Ovary (tissue), 7 donors: ENCODE measurements at regions not wholly inside any gene's neighbourhood (a gene's known extent, or its start where the extent isn't known, plus 50 kb on each side); places are given as distances from the start of the nearest gene placed in this dataset.

Experiments used
- DNase-seq, 5 donors: peaks; one replicate each; pipeline ENCODE4 v3.0.0-alpha.2; 2019 to 2020
- H3K27ac ChIP-seq, 2 donors: fragments of 200-600 bp; one replicate each; pipeline versions ENCODE4 v1.5.1 to v1.8.0; 2019 to 2022
- H3K27me3 ChIP-seq: fragments of 200-600 bp; one replicate; pipeline ENCODE4 v1.8.0; 2022
- H3K36me3 ChIP-seq: fragments of 200-600 bp; sonication (generic); one replicate; pipeline ENCODE4 v1.5.1; 2019
- H3K4me1 ChIP-seq: one replicate; pipeline ENCODE4 v1.8.1; 2013; ENCODE audit warnings: mild to moderate bottlenecking, moderate library complexity; ENCODE audit not compliant: insufficient read depth
- H3K4me3 ChIP-seq: fragments of 200-600 bp; sonication (generic); one replicate; pipeline ENCODE4 v1.5.1; 2017
- H3K9me3 ChIP-seq, 2 donors: fragments of 200-600 bp in 1 of 2; sonication (generic) in 1 of 2; one replicate each; pipeline versions ENCODE4 v1.5.1 to v1.8.1; 2013 to 2019; ENCODE audit warnings: mild to moderate bottlenecking in 1 of 2, moderate library complexity in 1 of 2
- CTCF ChIP-seq, 3 donors: fragments of 450-650 bp in 2 of 3; fragments of 200-600 bp in 1 of 3; IDR thresholded peaks; one replicate each; pipeline versions ENCODE4 v1.5.1 to v1.8.0; 2016 to 2022; ENCODE audit warnings: antibody characterized with exemption in 3 of 3, mild to moderate bottlenecking in 1 of 3
- EP300 ChIP-seq: sonication (generic); formaldehyde crosslinking; IDR thresholded peaks from one replicate; pipeline ENCODE4 v1.6.1; 2017; ENCODE audit warnings: antibody characterized with exemption
- POLR2A ChIP-seq: fragments of 450-650 bp; IDR thresholded peaks from one replicate; pipeline ENCODE4 v1.6.1; 2017; ENCODE audit warnings: antibody characterized with exemption, mild to moderate bottlenecking, moderate library complexity
- WGBS, 3 donors: extraction: QIAGEN DNeasy Blood & Tissue Kit in 1 of 3; methylation state at CpG; one replicate each; pipeline versions ENCODE4 v1.1.5 to v1.1.7; 2013 to 2017; 5-methylcytosine and 5-hydroxymethylcytosine counted together
- intact Hi-C, 4 donors: fragments of 100-400 bp; cut with DNase I; formaldehyde crosslinking; loops; one replicate each; pipeline versions ENCODE4 v1.11.0 to v1.15.1; 2022 to 2023
- donor health status: DM: no; HTN: no; CAD: no; lungs with moderate emphysema.
- donor health status: DM: no; HTN: no; CAD: no.
- donor health status: Bipolar disorder and iron deficiency.
- donor health status: DM: no; HTN: no; CAD: no.
- donor health status: DM: yes; HTN: yes; CAD: no.

GRCh38 chr7:42614636-42615035 is 297.2 kb downstream of the C7orf25 start:
- DNase-seq: no peak
- no peaks in the 10 kb centered on the region for H3K9me3 ChIP-seq
- WGBS, 3 donors: 84 to 94% (median 88%) methylated on average over 4 of the region's 4 CpGs

GRCh38 chr7:42611961-42612360 is 299.9 kb downstream of the C7orf25 start:
- 0 to 15% (median 0%) methylated on average over 1 of the region's 1 CpG for WGBS, 3 donors
- Histone ChIP-seq H3K4me1 (peaks cover 3% of the 10 kb centered on the region), H3K4me3 (no peak overlapping the region), H3K27me3 (no peaks in the 10 kb centered on the region), H3K27ac (no peak overlapping the region), H3K36me3 (no peaks in the 10 kb centered on the region), H3K9me3 (no peaks in the 10 kb centered on the region)
- TF ChIP-seq POLR2A (no peak), EP300 (no peak), CTCF (IDR thresholded peaks at IDR 0.05) (no peak)
- no peak for DNase-seq
- intact Hi-C loops: no loop called here

More at GRCh38 chr7:42614636-42615035, 297.2 kb downstream of the C7orf25 start:
- TF ChIP-seq POLR2A (no peak), EP300 (no peak), CTCF (IDR thresholded peaks at IDR 0.05) (no peak)
- H3K36me3 ChIP-seq: no peaks in the 10 kb centered on the region
- H3K4me1 ChIP-seq: peaks cover 5% of the 10 kb centered on the region
- no peaks in the 10 kb centered on the region for H3K27me3 ChIP-seq
- no peak overlapping the region for H3K4me3 ChIP-seq
- no peak overlapping the region for H3K27ac ChIP-seq
- intact Hi-C loops: no loop called here

GRCh38 chr7:42611289-42611928 is 300.5 kb downstream of the C7orf25 start:
- no peak overlapping the region for H3K4me3 ChIP-seq
- DNase-seq: no peak
- H3K4me1 ChIP-seq: peaks cover 5% of the 10 kb centered on the region
- H3K9me3 ChIP-seq: no peaks in the 10 kb centered on the region
- H3K36me3 ChIP-seq: no peaks in the 10 kb centered on the region
- TF ChIP-seq CTCF (IDR thresholded peaks at IDR 0.05) (no peak), EP300 (no peak), POLR2A (no peak)
- no peaks in the 10 kb centered on the region for H3K27me3 ChIP-seq
- no peak overlapping the region for H3K27ac ChIP-seq
- WGBS, 3 donors: 51 to 60% (median 51%) methylated on average over 7 of the region's 7 CpGs
- intact Hi-C loops: no loop called here

- Histone ChIP-seq H3K4me1 (peaks cover 3% of the 10 kb centered on the region), H3K27ac (no peak overlapping the region), H3K9me3 (no peaks in the 10 kb centered on the region), H3K4me3 (no peak overlapping the region), H3K36me3 (no peaks in the 10 kb centered on the region), H3K27me3 (no peaks in the 10 kb centered on the region)
- TF ChIP-seq EP300 (no peak), POLR2A (no peak), CTCF (IDR thresholded peaks at IDR 0.05) (no peak)
- intact Hi-C loops: no loop called here
- no peak for DNase-seq
- WGBS, 3 donors: 13 to 16% (median 13%) methylated on average over 3 of the region's 3 CpGs
Measured at GRCh38 chr7:42606193-42606905, 305.5 kb downstream of the C7orf25 start.
